ENCODE measurements at regions not wholly inside any gene's neighbourhood (a gene's known extent, or its start where the extent isn't known, plus 50 kb on each side); places are given as distances from the start of the nearest gene placed in this dataset.
"Not testable (repeated sequence)": the region's sequence is repeated elsewhere in the genome, so short reads cannot be mapped to it uniquely, and the experiment has no call there.

GRCh38 chr2:153567367-153567766 lies 88.8 kb upstream of the RPRM start:
- H3K27ac ChIP-seq (ENCODE audit: low read length), result no peak overlapping the region
- no peaks in the 10 kb centered on the region for H3K36me3 ChIP-seq (ENCODE audit: insufficient read depth, low read depth, low read length)
- H3K4me3 ChIP-seq (ENCODE audit: low read length), result no peak overlapping the region
- no peak overlapping the region for H3K9ac ChIP-seq (ENCODE audit: low read depth, low read length)
- H3K4me1 ChIP-seq (ENCODE audit: insufficient read depth, low read length), result peaks cover 6% of the 10 kb centered on the region; the same call in 1 of the 2 replicates
- no peaks in the 10 kb centered on the region for H3K27me3 ChIP-seq (ENCODE audit: insufficient read depth, low read length)
- H3K9me3 ChIP-seq (ENCODE audit: insufficient read depth, low read depth, low read length), result no peaks in the 10 kb centered on the region

GRCh38 chr2:153568105-153568504 lies 89.5 kb upstream of the RPRM start:
- Histone ChIP-seq H3K27ac (ENCODE audit: low read length) (no peak overlapping the region), H3K4me3 (ENCODE audit: low read length) (no peak overlapping the region), H3K4me1 (ENCODE audit: insufficient read depth, low read length) (peaks cover 6% of the 10 kb centered on the region; the same call in 1 of the 2 replicates), H3K27me3 (ENCODE audit: insufficient read depth, low read length) (no peaks in the 10 kb centered on the region), H3K36me3 (ENCODE audit: insufficient read depth, low read depth, low read length) (no peaks in the 10 kb centered on the region), H3K9ac (ENCODE audit: low read depth, low read length) (no peak overlapping the region), H3K9me3 (ENCODE audit: insufficient read depth, low read depth, low read length) (no peaks in the 10 kb centered on the region)

GRCh38 chr2:153575171-153575853 lies 96.8 kb upstream of the RPRM start:
- no peaks in the 10 kb centered on the region for H3K9me3 ChIP-seq (ENCODE audit: insufficient read depth, low read depth, low read length)
- no peak overlapping the region for H3K27ac ChIP-seq (ENCODE audit: low read length)
- no peaks in the 10 kb centered on the region for H3K27me3 ChIP-seq (ENCODE audit: insufficient read depth, low read length)
- no peak overlapping the region for H3K9ac ChIP-seq (ENCODE audit: low read depth, low read length)
- no peak overlapping the region for H3K4me3 ChIP-seq (ENCODE audit: low read length)
- no peaks in the 10 kb centered on the region for H3K4me1 ChIP-seq (ENCODE audit: insufficient read depth, low read length)
- no peaks in the 10 kb centered on the region for H3K36me3 ChIP-seq (ENCODE audit: insufficient read depth, low read depth, low read length)

- Histone ChIP-seq H3K27ac (ENCODE audit: low read length) (no peak overlapping the region), H3K27me3 (ENCODE audit: insufficient read depth, low read length) (no peaks in the 10 kb centered on the region), H3K4me3 (ENCODE audit: low read length) (no peak overlapping the region), H3K36me3 (ENCODE audit: insufficient read depth, low read depth, low read length) (no peaks in the 10 kb centered on the region), H3K4me1 (ENCODE audit: insufficient read depth, low read length) (no peaks in the 10 kb centered on the region), H3K9me3 (ENCODE audit: insufficient read depth, low read depth, low read length) (peaks cover 23% of the 10 kb centered on the region), H3K9ac (ENCODE audit: low read depth, low read length) (no peak overlapping the region)
These were observed 105.7 kb upstream of the RPRM start for GRCh38 chr2:153584244-153584643.

GRCh38 chr2:153588408-153588807 lies 109.8 kb upstream of the RPRM start:
- no peaks in the 10 kb centered on the region for H3K36me3 ChIP-seq (ENCODE audit: insufficient read depth, low read depth, low read length)
- no peaks in the 10 kb centered on the region for H3K4me1 ChIP-seq (ENCODE audit: insufficient read depth, low read length)
- no peak overlapping the region for H3K9ac ChIP-seq (ENCODE audit: low read depth, low read length)
- no peak overlapping the region for H3K27ac ChIP-seq (ENCODE audit: low read length)
- H3K4me3 ChIP-seq (ENCODE audit: low read length), result no peak overlapping the region
- H3K9me3 ChIP-seq (ENCODE audit: insufficient read depth, low read depth, low read length), result peaks cover 36% of the 10 kb centered on the region
- no peaks in the 10 kb centered on the region for H3K27me3 ChIP-seq (ENCODE audit: insufficient read depth, low read length)

- H3K9me3 ChIP-seq (ENCODE audit: insufficient read depth, low read depth, low read length), result peaks cover 36% of the 10 kb centered on the region
- H3K36me3 ChIP-seq (ENCODE audit: insufficient read depth, low read depth, low read length), result no peaks in the 10 kb centered on the region
- no peaks in the 10 kb centered on the region for H3K27me3 ChIP-seq (ENCODE audit: insufficient read depth, low read length)
- H3K4me1 ChIP-seq (ENCODE audit: insufficient read depth, low read length), result no peaks in the 10 kb centered on the region; the same call in 1 of the 2 replicates
- H3K9ac ChIP-seq (ENCODE audit: low read depth, low read length), result no peak overlapping the region
- H3K27ac ChIP-seq (ENCODE audit: low read length), result no peak overlapping the region
- H3K4me3 ChIP-seq (ENCODE audit: low read length), result no peak overlapping the region
These were observed 111.0 kb upstream of the RPRM start for GRCh38 chr2:153589586-153589985.

GRCh38 chr2:153593086-153593485 lies 114.5 kb upstream of the RPRM start:
- H3K4me1 ChIP-seq (ENCODE audit: insufficient read depth, low read length); H3K27me3 ChIP-seq (ENCODE audit: insufficient read depth, low read length); H3K36me3 ChIP-seq (ENCODE audit: insufficient read depth, low read depth, low read length); H3K9ac ChIP-seq (ENCODE audit: low read depth, low read length); H3K4me3 ChIP-seq (ENCODE audit: low read length); H3K27ac ChIP-seq (ENCODE audit: low read length): not testable (repeated sequence)
- H3K9me3 ChIP-seq (ENCODE audit: insufficient read depth, low read depth, low read length), result peaks cover 24% of the 10 kb centered on the region

- Histone ChIP-seq H3K27ac (ENCODE audit: low read length) (no peak overlapping the region), H3K9ac (ENCODE audit: low read depth, low read length) (no peak overlapping the region), H3K9me3 (ENCODE audit: insufficient read depth, low read depth, low read length) (no peaks in the 10 kb centered on the region; the same call in 1 of the 2 replicates), H3K27me3 (ENCODE audit: insufficient read depth, low read length) (no peaks in the 10 kb centered on the region), H3K4me1 (ENCODE audit: insufficient read depth, low read length) (no peaks in the 10 kb centered on the region; the same call in 1 of the 2 replicates), H3K4me3 (ENCODE audit: low read length) (no peak overlapping the region), H3K36me3 (ENCODE audit: insufficient read depth, low read depth, low read length) (no peaks in the 10 kb centered on the region)
These were observed 117.4 kb upstream of the RPRM start for GRCh38 chr2:153595939-153596338.

GRCh38 chr2:153601812-153602211 lies 123.2 kb upstream of the RPRM start:
- no peaks in the 10 kb centered on the region for H3K36me3 ChIP-seq (ENCODE audit: insufficient read depth, low read depth, low read length)
- H3K27ac ChIP-seq (ENCODE audit: low read length), result no peak overlapping the region
- H3K4me1 ChIP-seq (ENCODE audit: insufficient read depth, low read length), result no peaks in the 10 kb centered on the region
- no peak overlapping the region for H3K9ac ChIP-seq (ENCODE audit: low read depth, low read length)
- H3K27me3 ChIP-seq (ENCODE audit: insufficient read depth, low read length), result no peaks in the 10 kb centered on the region
- no peak overlapping the region for H3K4me3 ChIP-seq (ENCODE audit: low read length)
- no peaks in the 10 kb centered on the region for H3K9me3 ChIP-seq (ENCODE audit: insufficient read depth, low read depth, low read length)

GRCh38 chr2:153604133-153604532 lies 125.6 kb upstream of the RPRM start:
- H3K36me3 ChIP-seq (ENCODE audit: insufficient read depth, low read depth, low read length), result no peaks in the 10 kb centered on the region
- no peak overlapping the region for H3K27ac ChIP-seq (ENCODE audit: low read length)
- no peaks in the 10 kb centered on the region for H3K4me1 ChIP-seq (ENCODE audit: insufficient read depth, low read length)
- H3K4me3 ChIP-seq (ENCODE audit: low read length), result no peak overlapping the region
- H3K27me3 ChIP-seq (ENCODE audit: insufficient read depth, low read length), result no peaks in the 10 kb centered on the region
- H3K9ac ChIP-seq (ENCODE audit: low read depth, low read length), result no peak overlapping the region
- no peaks in the 10 kb centered on the region for H3K9me3 ChIP-seq (ENCODE audit: insufficient read depth, low read depth, low read length)

- Histone ChIP-seq H3K27me3 (ENCODE audit: insufficient read depth, low read length) (no peaks in the 10 kb centered on the region), H3K9ac (ENCODE audit: low read depth, low read length) (no peak overlapping the region), H3K9me3 (ENCODE audit: insufficient read depth, low read depth, low read length) (no peaks in the 10 kb centered on the region), H3K27ac (ENCODE audit: low read length) (no peak overlapping the region), H3K4me3 (ENCODE audit: low read length) (no peak overlapping the region), H3K36me3 (ENCODE audit: insufficient read depth, low read depth, low read length) (no peaks in the 10 kb centered on the region), H3K4me1 (ENCODE audit: insufficient read depth, low read length) (no peaks in the 10 kb centered on the region)
These were observed 128.1 kb upstream of the RPRM start for GRCh38 chr2:153606623-153607022.

GRCh38 chr2:153622285-153622684 lies 143.7 kb upstream of the RPRM start:
- no peaks in the 10 kb centered on the region for H3K27me3 ChIP-seq (ENCODE audit: insufficient read depth, low read length)
- H3K4me3 ChIP-seq (ENCODE audit: low read length), result no peak overlapping the region
- no peak overlapping the region for H3K9ac ChIP-seq (ENCODE audit: low read depth, low read length)
- H3K4me1 ChIP-seq (ENCODE audit: insufficient read depth, low read length), result no peaks in the 10 kb centered on the region
- H3K36me3 ChIP-seq (ENCODE audit: insufficient read depth, low read depth, low read length), result no peaks in the 10 kb centered on the region
- no peak overlapping the region for H3K27ac ChIP-seq (ENCODE audit: low read length)
- H3K9me3 ChIP-seq (ENCODE audit: insufficient read depth, low read depth, low read length), result no peaks in the 10 kb centered on the region

Data from iPS-20b (cell line).